ENCODE measurements at regions not wholly inside any gene's neighbourhood (a gene's known extent, or its start where the extent isn't known, plus 50 kb on each side); places are given as distances from the start of the nearest gene placed in this dataset.
A peak's percentile ranks its signal among the peaks of the same experiment; 100 is the strongest.

GRCh38 chr18:8538935-8539334 lies 70.3 kb upstream of the RAB12 start:
- no peaks in the 10 kb centered on the region for H3K27me3 ChIP-seq (ENCODE audit: insufficient read depth, poor library complexity, severe bottlenecking)
- DNase-seq (ENCODE audit: low read depth in 1 of 2, low spot score in 1 of 2): peak in 1 of 2 experiments; percentile 19
- H3K4me3 ChIP-seq (replicated peaks; ENCODE audit: insufficient read depth, low read length): no peak overlapping the region
- H3K27ac ChIP-seq (replicated peaks): no peak overlapping the region
- TF ChIP-seq SPI1 (IDR thresholded peaks at IDR 0.05; ENCODE audit: borderline replicate concordance, low read depth): no peak

- DNase-seq (ENCODE audit: low read depth in 1 of 2, low spot score in 1 of 2): no peak
- Histone ChIP-seq H3K27me3 (ENCODE audit: insufficient read depth, poor library complexity, severe bottlenecking) (no peaks in the 10 kb centered on the region), H3K27ac (replicated peaks) (no peak overlapping the region), H3K4me3 (replicated peaks; ENCODE audit: insufficient read depth, low read length) (no peak overlapping the region)
- TF ChIP-seq SPI1 (IDR thresholded peaks at IDR 0.05; ENCODE audit: borderline replicate concordance, low read depth) (no peak), POLR2AphosphoS5 (IDR thresholded peaks at IDR 0.05; ENCODE audit: low read depth) (no peak), REST (IDR thresholded peaks at IDR 0.05; ENCODE audit: insufficient replicate concordance, low read depth) (no peak), CTCF (IDR thresholded peaks at IDR 0.05; ENCODE audit: insufficient read depth, low read length) (no peak), GABPA (IDR thresholded peaks at IDR 0.05; ENCODE audit: low read depth) (no peak)
Measured at GRCh38 chr18:8546677-8547076, 62.6 kb upstream of the RAB12 start.

GRCh38 chr18:8548186-8548585 lies 61.1 kb upstream of the RAB12 start:
- no peak for TF ChIP-seq GABPA (IDR thresholded peaks at IDR 0.05; ENCODE audit: low read depth)
- DNase-seq (ENCODE audit: low read depth in 1 of 2, low spot score in 1 of 2): no peak

GRCh38 chr18:8549254-8549757 lies 59.9 kb upstream of the RAB12 start:
- Histone ChIP-seq H3K4me3 (replicated peaks; ENCODE audit: insufficient read depth, low read length) (no peak overlapping the region), H3K27me3 (ENCODE audit: insufficient read depth, poor library complexity, severe bottlenecking) (no peaks in the 10 kb centered on the region), H3K27ac (replicated peaks) (no peak overlapping the region)
- no peak for DNase-seq (ENCODE audit: low read depth in 1 of 2, low spot score in 1 of 2)
- TF ChIP-seq GABPA (IDR thresholded peaks at IDR 0.05; ENCODE audit: low read depth): no peak
- TF ChIP-seq SPI1 (IDR thresholded peaks at IDR 0.05; ENCODE audit: borderline replicate concordance, low read depth): no peak
- TF ChIP-seq REST (IDR thresholded peaks at IDR 0.05; ENCODE audit: insufficient replicate concordance, low read depth): no peak
- no peak for TF ChIP-seq POLR2AphosphoS5 (IDR thresholded peaks at IDR 0.05; ENCODE audit: low read depth)
- TF ChIP-seq CTCF (IDR thresholded peaks at IDR 0.05; ENCODE audit: insufficient read depth, low read length): no peak

More at GRCh38 chr18:8548186-8548585, 61.1 kb upstream of the RAB12 start:
- Histone ChIP-seq H3K4me3 (replicated peaks; ENCODE audit: insufficient read depth, low read length) (no peak overlapping the region), H3K27me3 (ENCODE audit: insufficient read depth, poor library complexity, severe bottlenecking) (no peaks in the 10 kb centered on the region), H3K27ac (replicated peaks) (no peak overlapping the region)

GRCh38 chr18:8552151-8552550 lies 57.1 kb upstream of the RAB12 start:
- no peak for TF ChIP-seq CTCF (IDR thresholded peaks at IDR 0.05; ENCODE audit: insufficient read depth, low read length)
- TF ChIP-seq GABPA (IDR thresholded peaks at IDR 0.05; ENCODE audit: low read depth): no peak
- no peak for TF ChIP-seq SPI1 (IDR thresholded peaks at IDR 0.05; ENCODE audit: borderline replicate concordance, low read depth)
- TF ChIP-seq POLR2AphosphoS5 (IDR thresholded peaks at IDR 0.05; ENCODE audit: low read depth): no peak
- no peak for TF ChIP-seq REST (IDR thresholded peaks at IDR 0.05; ENCODE audit: insufficient replicate concordance, low read depth)

More at GRCh38 chr18:8552151-8552550, 57.1 kb upstream of the RAB12 start:
- H3K27ac ChIP-seq (replicated peaks): no peak overlapping the region
- no peaks in the 10 kb centered on the region for H3K27me3 ChIP-seq (ENCODE audit: insufficient read depth, poor library complexity, severe bottlenecking)
- no peak for DNase-seq (ENCODE audit: low read depth in 1 of 2, low spot score in 1 of 2)
- no peak overlapping the region for H3K4me3 ChIP-seq (replicated peaks; ENCODE audit: insufficient read depth, low read length)

All from HL-60 (cell line).